HCT116 (cell line): ENCODE measurements at regions not wholly inside any gene's neighbourhood (a gene's known extent, or its start where the extent isn't known, plus 50 kb on each side); places are given as distances from the start of the nearest gene placed in this dataset.

Experiments
- ATAC-seq: fragments of 200-7000 bp; cut with Tn5 transposase; 2 replicates; pipeline ENCODE4 v1.9.1; 2020; ENCODE audit warnings: mild to moderate bottlenecking, moderate library complexity
- BruUV-seq: library from RNA; stranded (reverse); fragments of 400-500 nt; replicated peaks from 2 replicates; lab custom pipeline; 2021; lab: Mats Ljungman, UMichigan
- CTCF ChIA-PET: fragments of 300-600 bp; sonication (Branson Sonifier 250); formaldehyde crosslinking; loops from one replicate; lab custom pipeline; 2021; ENCODE audit warnings: antibody characterized with exemption; lab: Charles Lee
- POLR2A ChIA-PET: fragments of 300-600, 350-600 bp; sonication (Branson Sonifier 250); formaldehyde crosslinking; loops from one replicate; lab custom pipeline; 2021; ENCODE audit warnings: antibody characterized with exemption; lab: Charles Lee
- RAD21 ChIA-PET, 2 experiments: fragments of 300-600 bp; sonication (Branson Sonifier 250); formaldehyde crosslinking; loops; one replicate each; lab custom pipeline; 2023; ENCODE audit warnings: low total read pairs in 2 of 2; ENCODE audit not compliant: uncharacterized antibody in 2 of 2, unreplicated experiment in 2 of 2, low non-redundant PET in 1 of 2; lab: Charles Lee
- DNase-seq: peaks from one replicate; pipeline ENCODE4 v3.0.0-alpha.2; 2010; ENCODE audit warnings: low read depth, low spot score
- H2AFZ ChIP-seq: fragments of 200-600 bp; shearing (Covaris generic), sonication (generic); 2 replicates; pipeline ENCODE4 v1.6.1; 2017; ENCODE audit warnings: low read depth, mixed run types, mixed read lengths, antibody characterized with exemption, low read length; ENCODE audit not compliant: poor library complexity, severe bottlenecking
- H3K27ac ChIP-seq: 2 replicates; pipeline ENCODE4 v1.5.1; 2012; ENCODE audit warnings: low read depth, low read length
- H3K27me3 ChIP-seq: fragments of 200-600 bp; sonication (generic); 2 replicates; pipeline ENCODE4 v1.6.1; 2016; ENCODE audit warnings: mixed run types, low read length, mixed read lengths; ENCODE audit not compliant: insufficient read depth
- H3K36me3 ChIP-seq, 2 experiments: fragments of 200-500 bp in 1 of 2; fragments of 200-600 bp in 1 of 2; sonication (Bioruptor generic) in 1 of 2; sonication (generic) in 1 of 2; 2 replicates each; pipeline versions ENCODE4 v1.5.1 to v1.6.1; 2014 to 2016; ENCODE audit warnings: low read length in 2 of 2, inconsistent platforms in 1 of 2, mixed read lengths in 1 of 2, mixed run types in 1 of 2; ENCODE audit not compliant: insufficient read depth in 2 of 2, control insufficient read depth in 1 of 2
- H3K4me1 ChIP-seq, 2 experiments: fragments of 200-600 bp in 1 of 2; sonication (generic) in 1 of 2; 2 replicates each; pipeline versions ENCODE4 v1.5.1 to v1.6.1; 2012 to 2017; ENCODE audit warnings: low read length in 2 of 2, inconsistent platforms in 1 of 2, mild to moderate bottlenecking in 1 of 2, mixed read lengths in 1 of 2, mixed run types in 1 of 2, moderate library complexity in 1 of 2; ENCODE audit not compliant: insufficient read depth in 2 of 2, control insufficient read depth in 1 of 2
- H3K4me2 ChIP-seq: fragments of 200-600 bp; sonication (generic); 2 replicates; pipeline ENCODE4 v1.6.1; 2017; ENCODE audit warnings: mixed run types, low read length, mixed read lengths
- H3K4me3 ChIP-seq, 2 experiments: fragments of 200-600 bp in 1 of 2; sonication (generic) in 1 of 2; replicated peaks in 1 of 2; 2 replicates each; pipeline ENCODE4 v1.5.1; 2011 to 2016; ENCODE audit warnings: low read length in 2 of 2, control low read depth in 1 of 2, low read depth in 1 of 2, mild to moderate bottlenecking in 1 of 2, mixed read lengths in 1 of 2, mixed run types in 1 of 2
- H3K79me2 ChIP-seq: fragments of 200-600 bp; sonication (generic); 2 replicates; pipeline ENCODE4 v1.6.1; 2017; ENCODE audit warnings: mild to moderate bottlenecking, mixed run types, low read length, moderate library complexity, mixed read lengths; ENCODE audit not compliant: insufficient read depth
- H3K9ac ChIP-seq: fragments of 200-600 bp; sonication (generic); 2 replicates; pipeline ENCODE4 v1.6.1; 2016; ENCODE audit warnings: low read length, mixed read lengths
- H3K9me2 ChIP-seq: fragments of 200-600 bp; sonication (generic), shearing (Covaris generic); 2 replicates; pipeline ENCODE4 v1.6.1; 2017; ENCODE audit warnings: mixed run types, mild to moderate bottlenecking, moderate library complexity; ENCODE audit not compliant: insufficient read depth
- H3K9me3 ChIP-seq, 2 experiments: fragments of 200-500 bp in 1 of 2; fragments of 200-600 bp in 1 of 2; sonication (Bioruptor generic) in 1 of 2; sonication (generic) in 1 of 2; 2 replicates each; pipeline ENCODE4 v1.6.1; 2014 to 2017; ENCODE audit warnings: low read length in 2 of 2, mixed read lengths in 2 of 2, inconsistent platforms in 1 of 2, low read depth in 1 of 2, mild to moderate bottlenecking in 1 of 2, mixed run types in 1 of 2, moderate library complexity in 1 of 2; ENCODE audit not compliant: control insufficient read depth in 1 of 2, insufficient read depth in 1 of 2
- H4K20me1 ChIP-seq: fragments of 200-600 bp; sonication (generic), shearing (Covaris generic); 2 replicates; pipeline ENCODE4 v1.6.1; 2017; ENCODE audit warnings: mixed run types, mild to moderate bottlenecking, moderate library complexity; ENCODE audit not compliant: insufficient read depth
- ATF3 ChIP-seq: IDR thresholded peaks from 2 replicates; pipeline ENCODE4 v1.6.1; 2012
- CEBPB ChIP-seq: IDR thresholded peaks from 2 replicates; pipeline ENCODE4 v1.6.1; 2012; ENCODE audit warnings: low read depth
- EGR1 ChIP-seq: IDR thresholded peaks from 2 replicates; pipeline ENCODE4 v1.6.1; 2012; ENCODE audit warnings: low read depth
- EZH2phosphoT487 ChIP-seq: fragments of 200-600 bp; IDR thresholded peaks from 2 replicates; pipeline ENCODE4 v1.6.1; 2018; ENCODE audit warnings: antibody characterized with exemption, borderline replicate concordance
- FOSL1 ChIP-seq: IDR thresholded peaks from 2 replicates; pipeline ENCODE4 v1.6.1; 2012; ENCODE audit warnings: low read depth
- JUND ChIP-seq: IDR thresholded peaks from 2 replicates; pipeline ENCODE4 v1.6.1; 2012
- REST ChIP-seq: IDR thresholded peaks from 2 replicates; pipeline ENCODE4 v1.6.1; 2012; ENCODE audit warnings: low read depth
- SIN3A ChIP-seq: IDR thresholded peaks from 2 replicates; pipeline ENCODE4 v1.6.1; 2012; ENCODE audit warnings: low read depth
- SP1 ChIP-seq: IDR thresholded peaks from 2 replicates; pipeline ENCODE4 v1.6.1; 2012; ENCODE audit warnings: low read depth
- TCF7L2 ChIP-seq: IDR thresholded peaks from 2 replicates; pipeline ENCODE4 v1.7.0; 2011; ENCODE audit warnings: borderline replicate concordance, inconsistent platforms; ENCODE audit not compliant: insufficient read depth, insufficient read length; ENCODE audit errors: extremely low read depth
- ZBTB33 ChIP-seq: IDR thresholded peaks from 2 replicates; pipeline ENCODE4 v1.6.1; 2011; ENCODE audit warnings: mild to moderate bottlenecking, low read length, moderate library complexity; ENCODE audit not compliant: insufficient replicate concordance; ENCODE audit errors: extremely low read depth
- ZNF274 ChIP-seq: fragments of 200-500 bp; sonication (Bioruptor generic); IDR thresholded peaks from 2 replicates; pipeline ENCODE4 v1.6.1; 2014; ENCODE audit warnings: mild to moderate bottlenecking, low read depth, low read length, inconsistent platforms
- intact Hi-C: fragments of 100-400 bp; cut with micrococcal nuclease; formaldehyde crosslinking; loops from 2 replicates; pipeline ENCODE4 v1.10.0; 2022
- TF ChIP-seq, protein P1 (sequence below), 3 experiments: fragments of 200-600 bp in 1 of 3; sonication (generic) in 1 of 3; IDR thresholded peaks in 2 of 3; conservative IDR thresholded peaks in 1 of 3; 2 replicates each; pipeline ENCODE4 v1.5.1; 2012 to 2017; ENCODE audit warnings: low read depth in 2 of 3, low read length in 2 of 3, antibody characterized with exemption in 1 of 3, borderline replicate concordance in 1 of 3, control low read depth in 1 of 3, mild to moderate bottlenecking in 1 of 3, mixed read lengths in 1 of 3, mixed run types in 1 of 3, moderate library complexity in 1 of 3; ENCODE audit not compliant: insufficient read depth in 1 of 3

DNA sequence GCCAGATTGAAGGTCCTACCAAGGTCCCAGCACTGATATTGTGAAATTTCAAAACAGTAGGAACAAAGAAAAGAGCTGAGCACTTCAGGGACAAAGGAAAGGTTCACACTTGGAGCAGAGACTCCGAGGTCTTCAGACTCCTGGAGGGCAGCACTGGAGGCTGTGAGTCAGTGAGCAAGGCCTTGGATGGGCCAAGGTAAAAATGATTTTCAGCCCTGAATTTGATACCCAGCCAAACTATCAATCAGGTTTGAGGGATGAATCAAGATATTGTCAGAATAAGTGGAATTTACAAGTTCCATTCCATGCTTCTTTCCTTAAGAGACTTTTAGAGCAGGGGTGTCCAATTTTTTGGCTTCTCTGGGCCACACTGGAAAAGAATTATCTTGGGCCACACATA lies 111.7 kb downstream of the ADRA2C start:
- H3K4me1 ChIP-seq = peaks cover 0 to 11% of the 10 kb centered on the region in 2 experiments; a peak in 1 of 4 replicates
- DNase-seq (no peak), ATAC-seq (no peak)
- H3K27ac ChIP-seq = no peak overlapping the region
- H3K4me3 ChIP-seq = no peak overlapping the region
- BruUV-seq = no TSS peak
- no peak overlapping the region for H2AFZ ChIP-seq
- ChIA-PET RAD21 (interaction anchor here in 1 of 2 experiments (0.6 kb wide), 1 partner anchor 51 kb away, joined by 3 read pairs; no protein-coding TSS in a partner anchor), POLR2A (no interaction called here), CTCF (interaction anchor here (1.8 kb wide), 1 partner anchor 95 kb away, joined by 4 read pairs; no protein-coding TSS in a partner anchor)
- no peaks in the 10 kb centered on the region for H3K79me2 ChIP-seq
- no peaks in the 10 kb centered on the region for H3K36me3 ChIP-seq
- no peak overlapping the region for H3K4me2 ChIP-seq
- no peaks in the 10 kb centered on the region for H3K9me2 ChIP-seq
- H3K9ac ChIP-seq = no peak overlapping the region
- peaks cover 0 to 5% of the 10 kb centered on the region in 2 experiments; a peak in 1 of 4 replicates for H3K9me3 ChIP-seq
- 0 out of 2 replicates have a peak, but pooled peaks cover 6% of the 10 kb centered on the region for H3K27me3 ChIP-seq
- TF ChIP-seq TCF7L2 (no peak), CEBPB (no peak), EGR1 (no peak), REST (no peak), SP1 (no peak), FOSL1 (no peak), ATF3 (no peak), ZBTB33 (no peak), EZH2phosphoT487 (no peak), ZNF274 (no peak), JUND (no peak), SIN3A (no peak)
- TF ChIP-seq, protein P1, sequence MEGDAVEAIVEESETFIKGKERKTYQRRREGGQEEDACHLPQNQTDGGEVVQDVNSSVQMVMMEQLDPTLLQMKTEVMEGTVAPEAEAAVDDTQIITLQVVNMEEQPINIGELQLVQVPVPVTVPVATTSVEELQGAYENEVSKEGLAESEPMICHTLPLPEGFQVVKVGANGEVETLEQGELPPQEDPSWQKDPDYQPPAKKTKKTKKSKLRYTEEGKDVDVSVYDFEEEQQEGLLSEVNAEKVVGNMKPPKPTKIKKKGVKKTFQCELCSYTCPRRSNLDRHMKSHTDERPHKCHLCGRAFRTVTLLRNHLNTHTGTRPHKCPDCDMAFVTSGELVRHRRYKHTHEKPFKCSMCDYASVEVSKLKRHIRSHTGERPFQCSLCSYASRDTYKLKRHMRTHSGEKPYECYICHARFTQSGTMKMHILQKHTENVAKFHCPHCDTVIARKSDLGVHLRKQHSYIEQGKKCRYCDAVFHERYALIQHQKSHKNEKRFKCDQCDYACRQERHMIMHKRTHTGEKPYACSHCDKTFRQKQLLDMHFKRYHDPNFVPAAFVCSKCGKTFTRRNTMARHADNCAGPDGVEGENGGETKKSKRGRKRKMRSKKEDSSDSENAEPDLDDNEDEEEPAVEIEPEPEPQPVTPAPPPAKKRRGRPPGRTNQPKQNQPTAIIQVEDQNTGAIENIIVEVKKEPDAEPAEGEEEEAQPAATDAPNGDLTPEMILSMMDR (IDR thresholded peaks at IDR 0.05 in 2 of 3, conservative IDR thresholded peaks at IDR 0.05 in 1 of 3; ENCODE audit: borderline replicate concordance in 1 of 3, insufficient read depth in 1 of 3, low read depth in 2 of 3, low read length in 2 of 3) = no peak
- intact Hi-C loops = no loop called here
- no peaks in the 10 kb centered on the region for H4K20me1 ChIP-seq
